Fibroblast of lung (primary cell): ENCODE measurements at regions not wholly inside any gene's neighbourhood (a gene's known extent, or its start where the extent isn't known, plus 50 kb on each side); places are given as distances from the start of the nearest gene placed in this dataset.

Experiments used
- DNase-seq, 2 donors: peaks; one replicate each; pipeline versions ENCODE4 v3.0.0 to v3.0.0-alpha.2; 2010; ENCODE audit warnings: low read depth in 2 of 2
- H2AFZ ChIP-seq: 2 replicates; pipeline ENCODE4 v1.5.1; 2012; ENCODE audit warnings: low read length, control low read depth, inconsistent platforms
- H3K27ac ChIP-seq: 2 replicates; pipeline ENCODE4 v1.5.1; 2011; ENCODE audit warnings: low read length, control low read depth; ENCODE audit not compliant: insufficient read depth
- H3K27me3 ChIP-seq: 2 replicates; pipeline ENCODE4 v1.5.1; 2011; ENCODE audit warnings: mild to moderate bottlenecking, low read length; ENCODE audit not compliant: control insufficient read depth, insufficient read depth
- H3K36me3 ChIP-seq: 2 replicates; pipeline ENCODE4 v1.5.1; 2011; ENCODE audit warnings: low read length; ENCODE audit not compliant: control insufficient read depth, insufficient read depth
- H3K4me1 ChIP-seq: 2 replicates; pipeline ENCODE4 v1.5.1; 2011; ENCODE audit warnings: low read length; ENCODE audit not compliant: control insufficient read depth, insufficient read depth; ENCODE audit errors: extremely low read depth
- H3K4me2 ChIP-seq: 2 replicates; pipeline ENCODE4 v1.5.1; 2011; ENCODE audit warnings: low read length, control low read depth; ENCODE audit not compliant: insufficient read depth; ENCODE audit errors: extremely low read depth
- H3K4me3 ChIP-seq, 4 experiments: fragments of 200-600 bp in 1 of 4; sonication (generic) in 1 of 4; replicated peaks in 1 of 4; 2 replicates each; pipeline ENCODE4 v1.5.1; 2011 to 2016; ENCODE audit warnings: low read length in 4 of 4, low read depth in 3 of 4, mild to moderate bottlenecking in 3 of 4, control low read depth in 2 of 4, inconsistent platforms in 1 of 4, mixed read lengths in 1 of 4; ENCODE audit not compliant: insufficient read depth in 1 of 4; ENCODE audit errors: control extremely low read depth in 1 of 4
- H3K79me2 ChIP-seq: 2 replicates; pipeline ENCODE4 v1.5.1; 2012; ENCODE audit warnings: mild to moderate bottlenecking, low read length, inconsistent platforms; ENCODE audit not compliant: control insufficient read depth, insufficient read depth
- H3K9ac ChIP-seq: 2 replicates; pipeline ENCODE4 v1.5.1; 2011; ENCODE audit warnings: mild to moderate bottlenecking, low read length, control low read depth; ENCODE audit not compliant: insufficient read depth
- H3K9me3 ChIP-seq: 2 replicates; pipeline ENCODE4 v1.5.1; 2012; ENCODE audit warnings: low read depth, low read length; ENCODE audit not compliant: control insufficient read depth, insufficient read depth
- H4K20me1 ChIP-seq: 2 replicates; pipeline ENCODE4 v1.5.1; 2011; ENCODE audit warnings: low read length; ENCODE audit not compliant: control insufficient read depth, insufficient read depth; ENCODE audit errors: extremely low read depth
- EZH2 ChIP-seq: IDR thresholded peaks from 2 replicates; pipeline ENCODE4 v1.5.1; 2012; ENCODE audit warnings: low read length, control low read depth, mild to moderate bottlenecking; ENCODE audit errors: missing control alignments
- TF ChIP-seq, protein P1 (sequence below), 2 donors: IDR thresholded peaks in 1 of 2; conservative IDR thresholded peaks in 1 of 2; 1 replicate in 1 of 2; 2 replicates in 1 of 2; pipeline ENCODE4 v1.5.1; 2011 to 2012; ENCODE audit warnings: low read length in 2 of 2, control low read depth in 1 of 2, inconsistent platforms in 1 of 2, low read depth in 1 of 2, mild to moderate bottlenecking in 1 of 2

DNA sequence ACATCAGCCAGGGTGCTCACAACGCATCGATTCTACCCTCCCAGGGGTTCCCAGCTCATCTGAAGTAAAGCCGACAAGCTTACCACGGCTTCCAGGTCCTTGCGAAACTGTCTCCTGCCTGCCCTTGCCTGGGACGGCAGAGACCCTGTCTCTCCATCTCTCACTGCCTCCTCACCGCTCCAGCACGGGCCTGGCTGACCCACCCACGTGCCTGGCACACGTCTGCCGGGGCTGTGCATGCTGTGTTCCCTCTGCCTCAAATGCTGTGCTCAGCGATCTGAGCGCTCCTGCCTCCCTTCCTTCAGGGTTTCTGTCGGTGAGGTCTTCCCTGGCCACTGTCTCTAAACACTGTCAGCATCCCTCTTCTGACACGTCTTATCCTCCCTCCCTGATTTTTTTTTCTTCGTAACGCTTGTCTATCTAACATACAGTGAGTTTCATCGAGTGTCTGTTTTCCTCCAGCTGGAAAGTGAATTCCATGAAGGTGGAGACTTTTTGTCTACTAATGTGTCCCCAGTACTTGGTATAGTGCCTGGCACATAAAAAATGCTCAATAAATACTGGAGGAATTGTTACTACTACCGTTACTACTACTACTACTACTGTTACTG is 208.4 kb downstream of the IRF8 start:
- H3K27ac ChIP-seq: no peak overlapping the region
- DNase-seq: peak in 1 of 2 donors; percentile 39
- H3K79me2 ChIP-seq: no peaks in the 10 kb centered on the region
- no peaks in the 10 kb centered on the region for H3K36me3 ChIP-seq
- no peak for TF ChIP-seq EZH2
- TF ChIP-seq, protein P1, sequence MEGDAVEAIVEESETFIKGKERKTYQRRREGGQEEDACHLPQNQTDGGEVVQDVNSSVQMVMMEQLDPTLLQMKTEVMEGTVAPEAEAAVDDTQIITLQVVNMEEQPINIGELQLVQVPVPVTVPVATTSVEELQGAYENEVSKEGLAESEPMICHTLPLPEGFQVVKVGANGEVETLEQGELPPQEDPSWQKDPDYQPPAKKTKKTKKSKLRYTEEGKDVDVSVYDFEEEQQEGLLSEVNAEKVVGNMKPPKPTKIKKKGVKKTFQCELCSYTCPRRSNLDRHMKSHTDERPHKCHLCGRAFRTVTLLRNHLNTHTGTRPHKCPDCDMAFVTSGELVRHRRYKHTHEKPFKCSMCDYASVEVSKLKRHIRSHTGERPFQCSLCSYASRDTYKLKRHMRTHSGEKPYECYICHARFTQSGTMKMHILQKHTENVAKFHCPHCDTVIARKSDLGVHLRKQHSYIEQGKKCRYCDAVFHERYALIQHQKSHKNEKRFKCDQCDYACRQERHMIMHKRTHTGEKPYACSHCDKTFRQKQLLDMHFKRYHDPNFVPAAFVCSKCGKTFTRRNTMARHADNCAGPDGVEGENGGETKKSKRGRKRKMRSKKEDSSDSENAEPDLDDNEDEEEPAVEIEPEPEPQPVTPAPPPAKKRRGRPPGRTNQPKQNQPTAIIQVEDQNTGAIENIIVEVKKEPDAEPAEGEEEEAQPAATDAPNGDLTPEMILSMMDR (conservative IDR thresholded peaks at IDR 0.05 in 1 of 2, IDR thresholded peaks at IDR 0.05 in 1 of 2; ENCODE audit: low read depth in 1 of 2, low read length in 2 of 2): no peak
- H3K4me3 ChIP-seq: no peak overlapping the region
- no peak overlapping the region for H2AFZ ChIP-seq
- H3K9ac ChIP-seq: no peak overlapping the region
- H3K27me3 ChIP-seq: peaks cover 8% of the 10 kb centered on the region
- no peaks in the 10 kb centered on the region for H3K4me1 ChIP-seq
- no peaks in the 10 kb centered on the region for H4K20me1 ChIP-seq
- H3K4me2 ChIP-seq: no peak overlapping the region
- H3K9me3 ChIP-seq: peaks cover 3% of the 10 kb centered on the region

DNA sequence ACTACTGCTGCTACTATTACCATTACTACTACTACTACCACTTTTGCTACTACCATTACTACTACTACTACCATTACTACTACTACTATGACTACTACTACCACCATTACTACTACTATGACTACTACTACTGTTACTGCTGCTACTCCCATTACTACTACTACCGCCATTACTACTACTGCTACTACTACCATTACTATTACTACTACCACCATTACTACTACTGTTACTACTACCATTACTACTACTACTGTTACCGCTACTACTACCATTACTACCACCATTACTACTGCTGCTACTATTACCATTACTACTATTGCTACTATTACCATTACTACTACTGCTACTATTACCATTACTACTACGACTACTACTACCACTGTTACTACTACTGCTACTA is 209.1 kb downstream of the IRF8 start:
- no peak overlapping the region for H3K27ac ChIP-seq
- peaks cover 3% of the 10 kb centered on the region for H3K9me3 ChIP-seq
- TF ChIP-seq EZH2: no peak
- TF ChIP-seq, protein P1 (conservative IDR thresholded peaks at IDR 0.05 in 1 of 2, IDR thresholded peaks at IDR 0.05 in 1 of 2; ENCODE audit: low read depth in 1 of 2, low read length in 2 of 2): no peak
- no peaks in the 10 kb centered on the region for H3K79me2 ChIP-seq
- peaks cover 8% of the 10 kb centered on the region for H3K27me3 ChIP-seq
- no peak overlapping the region for H2AFZ ChIP-seq
- no peaks in the 10 kb centered on the region for H4K20me1 ChIP-seq
- no peak for DNase-seq
- H3K9ac ChIP-seq: no peak overlapping the region
- no peak overlapping the region for H3K4me2 ChIP-seq
- H3K4me1 ChIP-seq: no peaks in the 10 kb centered on the region
- no peak overlapping the region for H3K4me3 ChIP-seq
- H3K36me3 ChIP-seq: no peaks in the 10 kb centered on the region

DNA sequence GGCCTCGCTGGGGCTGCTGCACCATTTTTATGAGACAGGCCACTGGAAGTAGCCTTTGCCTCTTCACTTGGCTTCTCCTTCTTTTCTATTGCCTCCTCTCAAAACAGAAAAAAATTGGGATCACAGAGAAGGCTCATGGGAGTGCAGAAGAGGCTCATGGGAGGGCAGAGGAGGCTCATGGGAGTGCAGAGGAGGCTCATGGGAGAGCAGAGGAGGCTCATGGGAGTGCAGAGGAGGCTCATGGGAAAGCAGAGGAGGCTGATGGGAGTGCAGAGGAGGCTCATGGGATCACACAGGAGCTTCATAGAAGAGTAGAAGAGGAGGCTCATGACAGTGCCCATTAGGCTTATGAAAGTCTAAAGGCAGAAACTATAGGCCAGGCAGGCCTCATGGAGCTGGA is 211.2 kb downstream of the IRF8 start:
- Histone ChIP-seq H2AFZ (no peak overlapping the region), H3K27ac (no peak overlapping the region), H4K20me1 (no peaks in the 10 kb centered on the region), H3K36me3 (no peaks in the 10 kb centered on the region), H3K9me3 (peaks cover 3% of the 10 kb centered on the region), H3K4me1 (no peaks in the 10 kb centered on the region), H3K4me3 (no peak overlapping the region), H3K9ac (no peak overlapping the region), H3K79me2 (no peaks in the 10 kb centered on the region), H3K4me2 (no peak overlapping the region), H3K27me3 (peaks cover 4% of the 10 kb centered on the region)
- no peak for DNase-seq
- TF ChIP-seq EZH2: no peak
- TF ChIP-seq, protein P1 (conservative IDR thresholded peaks at IDR 0.05 in 1 of 2, IDR thresholded peaks at IDR 0.05 in 1 of 2; ENCODE audit: low read depth in 1 of 2, low read length in 2 of 2): no peak
